Stimulated activated CD4-positive, alpha-beta T cell treated with anti-CD3 and anti-CD28 coated beads, Interleukin-12 subunit alpha, Interleukin-12 subunit beta, amount 100 ng/mL, for 48 hours (primary cell): ENCODE measurements at regions not wholly inside any gene's neighbourhood (a gene's known extent, or its start where the extent isn't known, plus 50 kb on each side); places are given as distances from the start of the nearest gene placed in this dataset.
"Not testable (repeated sequence)": the region's sequence is repeated elsewhere in the genome, so short reads cannot be mapped to it uniquely, and the experiment has no call there.

Experiments
- DNase-seq, 3 donors: peaks; one replicate each; pipeline ENCODE4 v3.0.0-alpha.2; 2020; ENCODE audit warnings: low read depth in 2 of 3, low spot score in 1 of 3

DNA sequence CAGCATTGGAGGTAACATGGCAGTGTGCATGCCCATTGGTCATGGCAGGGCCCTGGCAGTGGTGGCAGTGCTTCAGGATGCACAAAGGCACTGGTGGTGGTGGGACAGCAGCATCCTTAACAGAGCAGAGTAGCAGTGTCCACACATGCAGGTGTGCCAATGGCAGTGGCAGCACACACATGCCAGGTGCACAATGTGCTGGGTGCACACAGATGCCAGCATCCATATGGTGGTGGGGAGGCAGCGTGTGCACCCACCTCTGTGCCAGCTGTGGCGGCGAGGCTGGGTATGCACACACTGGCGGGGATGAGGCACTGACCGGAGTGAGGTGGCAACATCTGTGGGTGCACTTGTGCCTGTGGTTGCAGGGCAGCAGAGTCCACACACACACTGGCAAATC, 150.6 kb downstream of the SI start:
- no peak for DNase-seq

DNA sequence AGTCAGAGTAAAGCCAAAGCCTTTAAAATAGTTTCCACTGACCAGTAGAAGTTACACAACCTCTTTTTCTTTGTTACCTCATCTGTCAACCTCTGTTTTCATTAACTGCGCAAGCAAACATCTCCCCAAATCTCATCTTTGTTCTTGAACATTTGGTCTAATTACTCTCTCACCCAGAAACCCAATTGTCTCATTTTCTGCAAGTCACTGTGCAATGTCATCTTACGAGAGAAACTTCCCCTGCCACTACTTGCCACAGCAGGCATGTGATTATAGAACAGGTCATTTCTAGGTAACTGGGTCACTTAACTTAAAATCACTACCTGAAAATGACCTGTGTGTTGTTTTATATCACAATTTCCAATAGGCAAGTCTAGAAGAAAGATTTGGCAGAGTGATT, 159.4 kb downstream of the SI start:
- DNase-seq = no peak

DNA sequence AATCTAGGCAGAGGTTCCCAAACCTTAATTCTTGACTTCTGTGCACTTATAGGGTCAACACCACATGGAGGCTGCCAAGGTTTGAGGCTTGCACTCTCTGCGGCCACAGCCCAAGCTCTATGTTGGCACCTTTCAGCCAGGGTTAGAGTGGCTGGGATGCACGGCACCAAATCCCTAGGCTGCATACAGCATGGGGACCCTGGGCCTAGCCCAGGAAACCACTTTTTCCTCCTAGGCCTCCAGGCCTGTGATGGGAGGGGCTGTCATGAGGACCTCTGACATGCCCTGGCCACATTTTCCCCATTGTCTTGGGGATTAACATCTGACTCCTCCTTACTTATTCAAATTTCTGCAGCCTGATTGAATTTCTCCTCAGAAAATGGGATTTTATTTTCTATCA, 165.4 kb downstream of the SI start:
- DNase-seq = no peak

DNA sequence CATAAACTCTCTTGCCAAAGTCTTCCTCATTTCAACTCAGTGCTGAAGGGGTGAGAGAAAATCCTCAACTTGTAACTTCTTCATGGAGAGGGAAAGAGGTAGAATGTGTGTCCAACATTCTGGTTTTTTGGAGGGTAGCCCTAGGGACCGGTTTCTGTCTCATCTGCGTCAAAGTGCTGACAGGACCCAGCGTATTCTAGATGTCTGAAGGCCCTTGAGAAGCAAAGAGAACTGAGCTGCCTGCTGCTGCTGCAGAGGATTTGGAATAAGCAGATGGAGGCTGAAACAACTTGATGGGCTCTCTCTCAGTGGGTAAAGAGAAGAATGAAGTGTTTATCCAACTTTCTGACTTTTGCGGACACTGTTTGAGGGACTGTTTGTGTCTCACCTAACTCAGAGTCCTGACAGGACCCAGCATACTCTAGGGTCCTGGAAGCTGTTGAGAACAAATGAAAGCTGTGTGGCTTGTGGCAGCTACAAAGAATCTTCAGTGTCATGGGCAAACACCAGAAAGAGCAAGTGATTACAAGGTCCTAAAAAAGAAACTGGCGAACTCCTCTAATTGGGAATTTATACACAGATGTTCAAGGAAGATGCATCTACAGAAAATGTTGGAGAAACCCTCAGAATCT, 174.4 kb downstream of the SI start:
- no peak for DNase-seq

DNA sequence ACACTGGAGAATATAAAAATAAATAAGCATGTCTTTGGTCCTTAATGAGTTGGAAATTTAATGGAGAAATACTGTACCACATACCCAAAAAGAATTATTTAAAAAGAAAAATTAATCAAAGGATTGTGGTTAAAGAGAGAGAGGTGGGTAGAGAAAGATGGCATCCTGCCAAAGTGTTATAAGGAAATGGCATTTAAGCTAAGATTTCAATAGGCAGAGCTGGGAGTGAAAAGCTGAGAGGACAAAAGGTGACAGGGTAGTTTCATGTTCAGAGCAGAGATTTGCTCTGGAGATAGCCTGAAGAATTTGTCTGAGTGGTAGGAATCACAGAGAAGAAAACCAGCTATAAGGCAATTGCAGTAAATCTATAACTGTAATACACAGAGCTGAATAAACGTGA, 181.0 kb downstream of the SI start:
- no peak for DNase-seq

DNA sequence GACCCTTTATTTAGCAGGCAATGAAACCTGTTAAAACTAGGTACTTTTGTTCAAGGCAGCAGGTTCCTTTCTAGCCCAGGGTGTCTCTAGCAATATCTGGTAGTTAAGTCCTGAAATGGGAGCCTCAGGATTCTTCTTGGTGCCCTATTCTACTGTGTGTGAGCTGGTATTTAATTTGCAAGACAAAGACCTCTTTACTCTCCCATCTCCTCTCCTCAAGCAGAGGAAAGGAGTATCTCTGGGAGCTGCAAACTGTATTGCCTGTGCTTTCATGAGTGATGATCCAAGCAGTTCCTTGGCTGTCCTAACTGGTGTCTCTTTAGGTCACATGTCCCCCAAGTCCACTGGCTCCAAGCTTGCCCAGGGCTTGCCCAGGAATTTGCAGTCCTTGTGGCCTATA, 188.2 kb downstream of the SI start:
- no peak for DNase-seq

DNA sequence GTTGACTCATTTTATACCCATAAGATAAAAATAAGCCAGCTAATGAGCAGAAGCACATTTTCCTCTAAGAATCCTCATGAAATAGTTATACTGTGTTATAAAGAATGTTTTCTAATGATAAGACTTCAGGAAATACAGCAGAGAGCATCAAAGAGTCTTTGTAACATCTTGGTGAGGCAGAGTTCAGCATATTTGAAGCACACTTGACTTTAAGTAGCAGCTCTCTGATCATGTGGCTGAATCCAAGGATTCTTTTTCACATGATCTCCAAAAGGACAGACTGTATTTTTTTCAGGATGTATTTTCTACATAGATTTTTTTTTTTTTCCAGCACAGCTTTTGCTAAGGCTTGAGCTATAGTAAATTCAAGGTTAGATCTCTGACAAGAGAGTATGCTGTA, 195.1 kb downstream of the SI start:
- no peak for DNase-seq

DNA sequence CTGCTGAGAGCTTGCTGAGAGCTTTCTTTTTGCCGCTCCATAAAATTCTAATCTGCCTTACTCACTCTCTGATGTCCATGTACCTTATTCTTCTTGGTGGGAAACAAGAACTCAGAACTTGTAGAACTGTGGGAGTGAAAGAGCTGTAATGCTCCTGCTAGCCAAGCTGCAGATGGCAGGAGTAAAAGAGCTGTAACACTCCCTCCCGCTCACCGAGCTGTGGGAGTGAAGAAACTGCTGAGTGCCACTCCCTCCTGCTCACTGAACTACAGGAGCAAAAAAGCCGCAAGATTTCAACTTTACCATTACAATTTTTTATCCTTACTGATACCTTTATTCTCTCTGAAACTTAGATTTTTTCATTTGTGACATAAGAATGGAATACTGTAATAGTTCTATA, 199.1 kb downstream of the SI start:
- DNase-seq = no peak

DNA sequence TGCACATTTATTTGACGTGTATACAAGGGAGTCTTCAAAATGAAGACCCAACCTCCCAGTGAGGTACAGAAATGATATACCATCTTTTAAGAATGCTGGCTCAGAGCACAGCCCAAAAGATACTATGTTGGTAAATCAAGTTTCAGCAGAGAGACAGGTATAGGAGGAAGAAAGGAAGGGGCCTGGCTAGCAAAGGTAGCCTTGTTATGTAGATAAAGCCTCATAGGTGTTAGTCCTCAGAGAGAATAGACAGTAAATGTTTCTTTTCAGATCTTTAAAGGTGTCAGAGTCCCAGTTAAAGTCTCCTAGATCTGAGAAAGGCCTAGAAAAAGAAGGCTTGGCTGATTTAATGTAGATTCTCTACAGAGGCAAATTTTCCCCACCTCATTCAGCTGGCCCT, 213.8 kb downstream of the SI start:
- DNase-seq = no peak

DNA sequence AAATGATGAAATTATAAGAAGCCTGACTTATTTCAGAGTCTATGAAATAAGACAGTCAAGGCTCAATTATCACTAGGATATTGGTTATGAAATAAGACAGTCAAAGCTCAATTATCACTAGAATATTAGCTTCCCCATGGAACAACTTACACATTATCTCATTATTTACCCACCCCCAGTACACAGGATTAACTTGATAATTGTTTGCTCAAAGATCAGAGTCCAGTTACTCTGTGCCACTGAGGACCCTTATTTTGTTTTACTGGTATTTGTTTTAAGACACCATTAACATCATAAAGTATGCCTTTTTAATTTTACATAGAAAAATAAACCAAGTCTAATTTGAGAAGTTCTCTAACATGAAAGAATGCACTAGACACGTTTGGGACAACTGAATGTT, 225.4 kb downstream of the SI start:
- DNase-seq = no peak

DNA sequence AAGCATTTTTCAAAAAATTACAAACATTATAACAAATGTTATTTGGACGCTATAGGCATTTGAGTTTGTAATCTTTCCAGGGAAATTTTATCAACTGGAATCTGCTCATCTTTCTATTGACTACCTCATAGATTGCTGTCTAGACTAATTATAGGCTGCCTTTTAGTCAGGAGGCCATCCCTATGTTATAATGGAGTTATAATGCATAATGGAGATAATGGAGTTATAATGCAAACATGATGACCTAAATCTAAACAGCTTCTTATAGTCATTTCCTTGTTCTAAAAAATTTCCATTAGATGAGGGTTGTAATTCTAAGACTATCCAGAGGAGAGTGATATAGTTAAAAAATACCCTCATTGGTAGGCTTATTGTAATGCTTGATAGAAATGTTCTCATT, 226.4 kb downstream of the SI start:
- no peak for DNase-seq

DNA sequence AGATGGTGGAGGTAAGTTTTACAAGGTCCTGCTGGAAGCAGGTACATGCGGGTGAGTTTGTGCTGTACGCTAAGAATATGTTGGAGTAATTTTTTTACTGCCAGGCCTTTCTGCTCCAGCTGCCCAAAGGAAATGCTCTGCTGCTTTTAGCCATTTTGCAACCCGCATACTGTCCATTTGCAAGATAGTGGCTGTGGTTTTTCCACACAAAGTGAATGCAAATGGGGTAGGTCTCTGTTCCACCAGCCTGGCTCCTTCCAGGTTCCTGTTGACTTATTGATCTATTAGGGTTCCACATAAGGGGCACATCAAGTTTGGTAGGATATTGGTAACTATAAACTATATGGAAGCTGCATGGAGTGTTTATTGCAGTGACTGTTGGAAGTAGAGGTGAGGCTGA, 227.1 kb downstream of the SI start:
- DNase-seq = no peak

DNA sequence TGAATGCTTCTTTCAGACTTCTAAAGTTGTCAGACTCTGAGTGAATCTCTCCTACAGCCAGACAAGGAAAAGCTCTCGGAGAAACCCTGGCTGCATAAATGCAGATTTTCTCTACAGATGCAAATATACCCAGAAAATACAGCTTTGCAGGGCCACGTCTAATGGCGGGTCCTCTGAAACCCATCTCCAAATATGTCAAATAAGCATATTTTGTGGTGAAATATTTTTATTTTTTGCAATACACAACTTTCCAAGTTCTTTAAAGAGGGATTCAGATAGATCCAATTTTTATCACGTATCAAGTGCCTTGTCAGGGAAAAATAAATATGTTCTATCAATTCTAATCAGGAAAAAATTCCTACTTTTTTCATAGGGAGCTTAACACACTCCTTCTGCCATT, 229.4 kb downstream of the SI start:
- no peak for DNase-seq

DNA sequence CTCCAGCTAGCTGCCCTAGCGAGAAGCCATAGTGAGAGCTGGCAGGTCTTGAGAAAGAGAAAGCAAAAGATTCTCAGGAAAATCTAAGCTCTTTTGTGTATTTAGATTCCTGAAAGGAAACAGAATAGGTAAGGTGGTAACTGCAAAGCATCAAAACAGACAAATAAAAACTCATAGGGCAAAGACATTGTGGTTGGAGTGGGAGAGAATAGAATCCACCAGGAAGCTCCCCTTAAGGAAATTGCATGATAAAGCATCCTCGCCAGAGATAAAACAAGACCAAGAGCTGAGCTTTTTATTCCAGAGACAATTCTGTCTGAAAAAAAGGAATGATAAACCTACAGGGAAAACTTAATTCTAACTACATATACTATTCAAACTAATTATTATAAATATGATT, 232.6 kb downstream of the SI start:
- no peak for DNase-seq

DNA sequence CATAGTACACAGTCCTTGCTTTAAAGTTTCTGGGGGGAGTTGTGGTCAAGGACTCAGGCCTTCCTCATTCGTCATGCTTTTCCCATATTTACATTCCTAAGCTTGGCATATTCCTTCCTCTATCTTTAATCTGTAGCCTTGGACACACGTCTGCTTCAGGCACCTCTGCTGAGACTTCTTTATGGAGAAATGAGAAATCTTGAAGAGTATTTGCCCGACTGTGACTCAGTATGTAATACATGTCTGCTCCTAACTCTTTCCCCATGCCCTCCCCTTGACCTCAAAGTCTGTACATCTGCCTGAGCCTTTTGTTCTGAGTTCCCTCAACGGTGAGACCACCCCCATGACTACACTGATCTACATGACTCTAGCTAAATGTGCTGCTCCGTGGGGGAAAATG, 246.1 kb downstream of the SI start:
- no peak for DNase-seq

DNA sequence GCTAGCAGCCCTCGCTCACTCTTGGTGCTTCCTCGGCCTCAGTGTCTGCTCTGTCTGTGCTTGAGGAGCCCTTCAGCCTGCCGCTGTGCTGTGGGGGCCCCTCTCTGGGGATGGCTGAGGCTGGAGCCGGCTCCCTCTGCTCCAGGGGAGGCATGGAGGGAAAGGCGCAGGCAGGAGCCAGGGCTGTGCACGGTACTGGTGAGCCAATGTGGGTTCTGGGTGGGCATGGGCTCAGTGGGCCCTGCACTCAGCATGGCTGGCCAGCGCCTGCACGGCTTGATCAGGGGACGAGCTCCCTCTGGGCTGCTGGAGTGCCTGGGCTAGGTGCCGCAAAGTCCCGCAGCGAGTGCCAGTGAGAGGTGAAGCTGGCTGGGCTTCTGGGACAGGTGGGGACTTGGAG, 260.0 kb downstream of the SI start:
- DNase-seq = no peak

DNA sequence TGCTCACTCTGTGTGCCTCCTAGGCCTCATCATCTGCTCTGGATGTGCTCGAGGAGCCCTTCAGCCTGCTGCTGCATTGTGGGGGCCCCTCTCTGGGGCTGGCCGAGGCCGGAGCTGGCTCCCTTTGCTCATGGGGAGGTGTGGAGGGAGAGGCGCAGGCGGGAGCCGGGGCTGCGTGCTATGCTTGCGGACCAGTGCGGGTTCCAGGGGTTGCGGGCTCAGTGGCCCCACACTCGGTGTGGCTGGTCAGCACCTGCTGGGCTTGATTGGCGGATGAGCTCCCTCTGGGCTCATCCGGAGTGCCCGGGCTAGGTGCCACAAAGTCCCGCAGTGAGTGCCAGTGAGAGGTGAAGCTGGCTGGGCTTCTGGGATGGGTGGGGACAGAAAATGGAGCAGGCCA, 264.2 kb downstream of the SI start:
- DNase-seq = no peak

DNA sequence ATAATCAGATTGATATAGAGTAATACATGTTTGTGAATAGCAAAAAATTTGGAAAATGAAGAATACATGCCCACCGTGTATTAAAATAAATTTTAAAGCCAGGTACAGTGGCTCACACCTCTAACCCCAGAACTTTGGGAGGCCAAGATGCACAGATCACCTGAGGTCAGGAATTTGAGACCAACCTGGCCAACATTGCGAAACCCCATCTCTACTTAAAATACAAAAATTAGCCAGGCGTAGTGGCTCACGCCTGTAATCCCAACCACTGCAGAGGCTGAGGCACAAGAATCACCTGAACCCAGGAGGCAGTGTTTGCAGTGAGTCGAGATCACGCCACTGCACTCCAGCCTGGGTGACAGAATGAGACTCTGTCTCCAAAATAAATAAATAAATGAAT, 266.3 kb downstream of the SI start:
- DNase-seq = no peak

DNA sequence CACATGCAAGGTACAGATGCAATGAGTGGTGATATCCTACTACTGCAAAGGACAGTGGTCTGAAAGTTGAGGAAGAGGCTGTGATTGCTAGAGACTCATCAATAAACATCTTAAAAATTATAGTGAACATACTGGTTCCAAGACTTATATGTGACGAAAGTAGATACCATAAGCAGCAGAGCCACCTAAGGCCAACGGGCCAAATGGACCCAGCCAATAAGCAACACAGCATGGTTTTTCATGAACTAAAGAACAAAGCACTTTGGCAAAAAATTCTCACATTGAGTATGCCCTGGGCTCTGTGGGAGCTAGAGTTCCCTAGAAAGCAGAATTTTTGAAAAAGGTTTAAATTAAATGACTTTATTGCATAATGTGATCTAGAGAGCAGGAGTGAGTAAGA, 272.1 kb downstream of the SI start:
- no peak for DNase-seq

DNA sequence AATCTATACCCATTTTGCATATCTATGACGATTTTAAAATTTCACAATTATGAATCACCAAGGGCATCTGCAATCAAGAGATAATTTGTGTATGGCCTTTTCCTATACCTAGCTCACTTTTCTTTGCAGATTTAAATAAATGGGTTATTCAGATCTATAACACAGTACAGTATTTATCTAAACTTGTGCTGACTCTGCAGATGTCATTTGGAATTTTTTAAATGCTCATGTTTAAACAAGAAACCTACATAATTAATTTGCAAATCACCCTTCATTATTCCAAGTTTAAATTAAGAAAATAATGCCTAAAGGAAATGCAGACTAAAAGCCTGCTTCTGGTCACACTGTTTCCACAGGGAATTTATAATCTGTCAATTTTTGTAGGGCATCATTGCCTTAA, 284.2 kb downstream of the SI start:
- DNase-seq = no peak

DNA sequence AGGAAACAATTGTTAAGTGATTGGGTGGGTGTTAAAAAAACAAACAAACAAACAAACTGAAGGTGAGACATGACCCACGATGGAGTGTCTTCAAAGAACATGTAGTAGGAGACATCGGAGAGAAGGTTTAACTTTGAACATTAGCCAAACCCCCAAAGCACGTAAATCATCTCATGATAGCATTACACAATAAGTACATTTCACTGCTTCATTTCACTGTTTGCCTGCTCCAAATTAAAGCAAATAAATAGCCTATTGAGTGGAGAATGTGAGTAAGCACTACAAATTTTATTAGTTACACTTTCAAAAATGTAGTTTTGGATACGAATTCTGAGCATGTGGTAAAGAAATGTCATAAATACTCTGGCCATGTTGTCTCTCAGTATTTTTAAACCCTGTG, 287.0 kb downstream of the SI start:
- no peak for DNase-seq

DNA sequence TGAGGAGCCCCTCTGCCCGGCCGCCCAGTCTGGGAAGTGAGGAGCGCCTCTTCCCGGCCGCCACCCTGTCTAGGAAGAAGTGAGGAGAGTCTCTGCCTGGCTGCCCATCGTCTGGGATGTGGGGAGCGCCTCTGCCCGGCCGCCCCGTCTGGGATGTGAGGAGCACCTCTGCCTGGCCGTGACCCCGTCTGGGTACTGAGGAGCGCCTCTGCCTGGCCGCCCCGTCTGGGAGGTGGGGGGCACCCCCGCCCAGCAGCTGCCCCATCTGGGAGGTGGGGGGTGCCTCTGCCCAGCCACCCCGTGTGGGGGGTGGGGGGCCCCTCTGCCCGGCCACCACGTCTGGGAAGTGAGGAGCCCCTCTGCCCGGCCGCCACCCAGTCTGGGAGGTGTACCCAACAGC, 293.9 kb downstream of the SI start:
- not testable (repeated sequence) for DNase-seq

DNA sequence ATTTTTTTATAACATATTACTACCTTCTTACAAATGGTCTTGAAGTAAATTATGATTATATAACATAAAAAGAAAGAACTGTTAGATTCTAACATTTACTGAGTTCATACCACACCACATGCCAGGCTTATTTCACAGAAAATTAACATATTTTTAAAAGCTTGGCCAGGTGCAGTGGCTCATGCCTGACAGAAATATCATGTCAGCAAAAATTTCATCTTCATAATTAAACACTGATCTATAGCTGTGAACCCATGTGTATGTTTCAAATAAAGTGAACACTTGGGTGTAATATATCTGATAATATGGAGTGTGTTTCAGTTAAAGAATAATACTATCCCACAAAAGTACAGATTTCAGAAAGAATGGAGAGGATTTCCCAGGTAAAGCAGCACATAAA, 296.5 kb downstream of the SI start:
- DNase-seq = no peak

DNA sequence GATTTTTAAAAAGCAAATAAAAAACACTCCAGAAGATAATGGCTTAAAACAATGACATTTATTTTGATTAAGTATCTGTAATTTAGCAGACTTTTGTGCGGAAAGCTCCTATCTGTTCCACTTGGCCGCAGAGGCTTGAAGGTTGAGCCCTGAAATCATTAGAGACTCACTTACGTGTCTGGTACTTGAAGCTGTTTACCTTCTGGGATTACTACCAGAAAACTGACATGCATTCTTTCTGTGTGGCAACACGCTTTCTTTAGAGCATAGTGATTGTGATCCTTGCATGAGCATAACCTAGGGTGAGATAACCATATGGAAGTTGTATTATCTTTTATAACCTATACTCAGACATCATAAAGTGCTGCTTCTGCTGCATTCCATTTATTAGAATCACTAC, 298.5 kb downstream of the SI start:
- no peak for DNase-seq
